Activated naive CD4-positive, alpha-beta T cell treated with anti-CD3 and anti-CD28 coated beads for 36 hours (primary cell): ENCODE measurements at regions not wholly inside any gene's neighbourhood (a gene's known extent, or its start where the extent isn't known, plus 50 kb on each side); places are given as distances from the start of the nearest gene placed in this dataset.

Source experiments
- CTCF ChIA-PET: fragments of 350-600 bp; sonication (Branson Sonifier 250); formaldehyde crosslinking; loops from one replicate; lab custom pipeline; 2021; ENCODE audit warnings: antibody characterized with exemption; lab: Charles Lee
- DNase-seq: peaks from one replicate; pipeline ENCODE4 v3.0.0-alpha.2; 2020
- H3K27ac Mint-ChIP-seq: one replicate; pipeline ENCODE4 v1.8.0; 2021; ENCODE audit warnings: mild to moderate bottlenecking, mixed read lengths
- H3K27me3 Mint-ChIP-seq: one replicate; pipeline ENCODE4 v1.8.0; 2021; ENCODE audit warnings: low read depth, mixed read lengths
- H3K36me3 Mint-ChIP-seq: one replicate; pipeline ENCODE4 v1.8.0; 2021; ENCODE audit warnings: low read depth, mixed read lengths
- H3K4me1 Mint-ChIP-seq: one replicate; pipeline ENCODE4 v1.8.0; 2021; ENCODE audit warnings: low read depth, mixed read lengths
- H3K4me3 Mint-ChIP-seq: one replicate; pipeline ENCODE4 v1.8.0; 2021; ENCODE audit warnings: mild to moderate bottlenecking, moderate library complexity, mixed read lengths
- H3K9me3 Mint-ChIP-seq: one replicate; pipeline ENCODE4 v1.8.0; 2021; ENCODE audit warnings: mixed read lengths
- intact Hi-C: fragments of 100-400 bp; cut with micrococcal nuclease; formaldehyde crosslinking; loops from one replicate; pipeline ENCODE4 v1.15.1; 2023

DNA sequence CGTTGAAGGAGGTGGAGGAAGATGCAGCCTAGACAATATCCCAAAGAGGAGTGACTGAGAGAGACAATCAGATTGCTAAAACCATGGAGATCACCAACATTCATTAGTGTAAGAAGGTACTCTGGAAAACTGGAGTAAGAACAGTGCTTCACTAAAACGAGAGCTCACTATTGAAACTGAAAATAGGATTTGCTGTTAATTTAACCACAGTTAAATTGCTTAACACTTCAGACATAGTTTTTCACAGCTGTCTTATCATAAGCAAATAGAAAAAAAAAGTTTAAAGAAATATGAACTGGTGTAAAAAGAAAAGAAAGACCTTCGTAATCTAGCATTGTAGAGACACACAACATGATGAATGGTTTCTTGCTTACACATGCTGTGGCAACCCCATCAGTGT, 1049.8 kb upstream of the CHAC2 start:
- no peak overlapping the region for H3K4me3 Mint-ChIP-seq
- peaks cover 5% of the 10 kb centered on the region for H3K9me3 Mint-ChIP-seq
- H3K4me1 Mint-ChIP-seq: no peaks in the 10 kb centered on the region
- DNase-seq: no peak
- H3K27me3 Mint-ChIP-seq: no peaks in the 10 kb centered on the region
- no peak overlapping the region for H3K27ac Mint-ChIP-seq
- CTCF ChIA-PET: no interaction called here
- intact Hi-C loops: no loop called here
- H3K36me3 Mint-ChIP-seq: no peaks in the 10 kb centered on the region

DNA sequence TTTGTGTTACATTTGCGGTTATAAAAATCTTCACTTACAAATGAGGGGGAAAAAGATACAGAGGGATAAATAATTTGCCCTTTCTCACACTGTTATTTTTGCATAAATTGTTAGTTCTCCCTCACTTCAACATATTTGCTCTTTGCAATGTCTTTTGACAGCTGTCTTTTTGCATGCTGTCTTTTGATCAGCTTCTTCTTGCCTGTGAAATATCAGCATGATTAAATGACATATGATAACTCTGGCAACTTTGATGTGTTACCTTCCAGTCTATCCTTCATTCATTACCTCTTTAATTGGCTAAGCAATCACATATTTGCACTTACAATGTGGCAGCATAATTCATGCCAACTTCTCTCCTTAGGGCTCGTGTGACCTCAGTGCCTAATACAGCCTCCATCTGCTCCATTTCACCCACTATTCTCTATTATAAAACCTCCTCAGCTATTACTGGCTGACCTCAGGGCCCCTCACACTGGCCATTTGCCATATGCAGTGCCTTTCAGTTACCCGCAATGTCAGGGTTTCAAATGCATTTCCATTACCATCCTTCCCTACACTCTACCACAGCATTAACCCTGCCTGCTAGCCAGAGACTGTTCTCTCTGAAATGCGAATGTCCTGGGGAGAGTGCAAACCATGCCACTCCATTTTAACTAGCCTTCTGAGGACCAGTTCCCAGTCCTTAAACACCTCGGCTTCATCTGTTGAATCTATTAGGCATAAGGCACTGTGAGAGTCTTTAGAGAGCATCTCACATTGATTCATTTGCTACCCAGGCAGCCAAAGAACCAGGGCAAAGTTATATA, 1056.6 kb upstream of the CHAC2 start:
- H3K36me3 Mint-ChIP-seq: no peaks in the 10 kb centered on the region
- H3K4me1 Mint-ChIP-seq: no peaks in the 10 kb centered on the region
- intact Hi-C loops: no loop called here
- H3K9me3 Mint-ChIP-seq: peaks cover 5% of the 10 kb centered on the region
- no peak overlapping the region for H3K4me3 Mint-ChIP-seq
- no peak for DNase-seq
- CTCF ChIA-PET: no interaction called here
- H3K27me3 Mint-ChIP-seq: no peaks in the 10 kb centered on the region
- H3K27ac Mint-ChIP-seq: no peak overlapping the region

DNA sequence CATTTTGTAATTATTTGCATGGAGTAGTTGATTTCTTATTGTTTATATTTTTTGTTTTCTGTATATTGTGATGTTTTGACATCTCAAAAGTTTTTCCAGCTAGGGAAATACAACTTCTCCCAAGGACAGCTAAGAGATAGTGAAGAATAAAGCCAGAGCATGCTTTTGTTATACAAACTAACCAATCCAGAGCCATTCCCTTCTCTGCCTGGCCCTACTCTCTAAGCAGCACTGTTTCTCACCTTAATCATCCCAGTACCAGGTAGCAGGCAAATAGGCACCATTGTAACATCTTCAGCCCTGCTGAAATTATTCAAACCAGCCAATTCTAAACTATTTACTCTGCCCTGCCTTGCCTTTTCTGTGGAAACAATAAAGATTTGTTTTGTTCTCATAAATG, 1063.4 kb upstream of the CHAC2 start:
- H3K9me3 Mint-ChIP-seq: peaks cover 4% of the 10 kb centered on the region
- H3K36me3 Mint-ChIP-seq: no peaks in the 10 kb centered on the region
- no peak overlapping the region for H3K27ac Mint-ChIP-seq
- no peak overlapping the region for H3K4me3 Mint-ChIP-seq
- no peak for DNase-seq
- no peaks in the 10 kb centered on the region for H3K4me1 Mint-ChIP-seq
- no peaks in the 10 kb centered on the region for H3K27me3 Mint-ChIP-seq
- CTCF ChIA-PET: no interaction called here
- intact Hi-C loops: no loop called here

DNA sequence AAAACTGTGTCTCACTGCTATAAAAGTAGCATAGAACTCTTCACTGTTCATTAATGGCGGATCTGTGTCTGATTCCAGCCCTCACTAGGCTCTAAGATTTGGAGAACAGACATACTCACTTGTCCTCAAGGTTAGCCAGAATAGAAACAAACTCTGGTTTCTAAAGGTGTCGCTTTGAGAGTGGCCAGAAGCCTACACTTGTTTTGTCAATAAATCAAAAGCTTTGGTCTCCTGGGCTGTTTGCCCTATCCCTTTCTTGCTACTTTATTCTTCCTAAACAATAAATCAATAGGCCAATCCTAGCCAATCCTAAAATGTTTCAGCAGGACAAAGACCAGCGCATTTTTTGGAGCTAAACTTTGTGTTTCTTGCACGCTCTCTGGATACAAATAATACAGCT, 1064.6 kb upstream of the CHAC2 start:
- Mint-ChIP-seq H3K27me3 (no peaks in the 10 kb centered on the region), H3K4me1 (no peaks in the 10 kb centered on the region), H3K27ac (no peak overlapping the region), H3K9me3 (peaks cover 5% of the 10 kb centered on the region), H3K4me3 (no peak overlapping the region), H3K36me3 (no peaks in the 10 kb centered on the region)
- CTCF ChIA-PET: no interaction called here
- DNase-seq: no peak
- intact Hi-C loops: no loop called here

DNA sequence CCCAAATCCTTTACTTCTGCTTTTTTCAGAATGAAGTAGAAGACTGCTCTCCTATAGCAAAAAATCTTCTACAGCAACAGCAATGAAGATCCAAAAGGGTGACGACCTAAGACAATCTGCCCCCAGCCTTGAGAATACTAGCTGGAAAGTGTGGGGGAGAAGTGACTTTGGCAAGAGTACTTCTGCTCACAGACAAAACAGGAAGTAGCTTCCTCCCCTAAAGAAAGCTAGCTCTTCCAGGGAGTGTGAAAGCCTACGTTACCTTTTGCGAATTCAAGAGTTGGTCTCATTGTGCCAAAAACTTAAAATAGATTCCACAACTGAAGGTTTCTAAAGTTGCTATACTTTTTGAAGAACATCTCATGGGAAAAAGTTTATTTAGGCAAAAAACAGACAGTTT, 1069.2 kb upstream of the CHAC2 start:
- H3K4me1 Mint-ChIP-seq: no peaks in the 10 kb centered on the region
- intact Hi-C loops: no loop called here
- CTCF ChIA-PET: no interaction called here
- peaks cover 2% of the 10 kb centered on the region for H3K9me3 Mint-ChIP-seq
- no peaks in the 10 kb centered on the region for H3K36me3 Mint-ChIP-seq
- no peaks in the 10 kb centered on the region for H3K27me3 Mint-ChIP-seq
- no peak overlapping the region for H3K27ac Mint-ChIP-seq
- no peak overlapping the region for H3K4me3 Mint-ChIP-seq
- DNase-seq: no peak

DNA sequence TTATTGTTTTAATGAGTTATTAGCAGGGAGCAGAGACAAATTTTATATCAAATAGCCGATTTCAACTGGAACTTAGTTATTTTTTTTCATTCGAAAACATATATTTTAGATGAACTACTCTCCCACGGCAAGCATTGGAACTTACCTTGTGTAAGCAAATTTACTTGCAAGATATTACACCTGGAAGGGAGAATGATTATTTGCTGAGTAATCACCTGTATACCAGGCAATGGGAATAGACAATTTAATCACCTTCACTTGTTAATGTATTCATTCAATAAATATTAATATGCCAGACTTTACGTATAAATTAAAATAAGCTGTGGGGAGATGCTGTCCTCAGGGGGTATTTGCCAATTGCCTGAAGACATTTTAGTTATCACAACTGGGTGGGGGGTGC, 1069.9 kb upstream of the CHAC2 start:
- intact Hi-C loops: no loop called here
- Mint-ChIP-seq H3K9me3 (peaks cover 2% of the 10 kb centered on the region), H3K27me3 (no peaks in the 10 kb centered on the region), H3K4me1 (no peaks in the 10 kb centered on the region), H3K4me3 (no peak overlapping the region), H3K36me3 (no peaks in the 10 kb centered on the region), H3K27ac (no peak overlapping the region)
- CTCF ChIA-PET: no interaction called here
- DNase-seq: no peak

DNA sequence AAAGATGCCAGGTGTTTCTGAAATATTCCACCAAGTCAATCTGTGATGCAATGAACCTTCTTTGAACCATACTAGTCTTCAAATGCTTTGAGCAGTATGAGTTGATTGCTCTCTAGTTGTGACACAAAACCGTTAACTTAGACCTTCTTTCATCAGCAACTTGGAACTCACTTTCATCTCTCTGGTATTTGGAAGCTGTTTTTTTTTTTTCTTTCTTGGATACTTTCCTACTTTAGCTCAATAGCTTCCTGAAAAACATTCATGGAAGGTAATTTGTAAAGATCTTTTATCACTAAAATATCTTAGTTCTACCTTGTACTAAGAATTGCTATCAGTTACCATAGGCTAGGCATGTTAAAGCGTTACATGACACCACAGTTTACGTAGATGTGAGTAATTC, 1071.9 kb upstream of the CHAC2 start:
- H3K36me3 Mint-ChIP-seq: no peaks in the 10 kb centered on the region
- no peaks in the 10 kb centered on the region for H3K27me3 Mint-ChIP-seq
- DNase-seq: no peak
- peaks cover 2% of the 10 kb centered on the region for H3K9me3 Mint-ChIP-seq
- no peak overlapping the region for H3K27ac Mint-ChIP-seq
- no peaks in the 10 kb centered on the region for H3K4me1 Mint-ChIP-seq
- CTCF ChIA-PET: no interaction called here
- intact Hi-C loops: no loop called here
- H3K4me3 Mint-ChIP-seq: no peak overlapping the region

DNA sequence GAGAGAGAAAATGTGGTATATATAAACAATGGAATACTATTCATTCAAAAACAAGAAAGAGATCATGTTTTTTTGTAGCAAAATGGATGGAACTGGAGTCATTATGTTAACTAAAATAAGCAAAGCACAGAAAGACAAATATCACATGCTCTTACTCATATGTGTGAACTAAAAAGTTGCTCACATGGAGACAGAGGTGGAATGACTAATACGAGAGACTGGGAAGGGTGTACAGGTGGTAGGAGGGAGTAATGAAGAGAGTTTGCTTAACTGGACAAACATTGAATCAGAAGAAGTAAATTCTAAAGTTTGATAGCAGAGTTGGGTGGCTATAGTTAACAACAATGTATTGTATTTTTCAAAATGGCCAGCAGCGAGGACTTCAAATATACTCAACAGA, 1080.7 kb upstream of the CHAC2 start:
- intact Hi-C loops: no loop called here
- no peaks in the 10 kb centered on the region for H3K36me3 Mint-ChIP-seq
- no peak overlapping the region for H3K4me3 Mint-ChIP-seq
- CTCF ChIA-PET: no interaction called here
- no peak overlapping the region for H3K27ac Mint-ChIP-seq
- peaks cover 11% of the 10 kb centered on the region for H3K9me3 Mint-ChIP-seq
- no peaks in the 10 kb centered on the region for H3K27me3 Mint-ChIP-seq
- H3K4me1 Mint-ChIP-seq: no peaks in the 10 kb centered on the region
- no peak for DNase-seq

DNA sequence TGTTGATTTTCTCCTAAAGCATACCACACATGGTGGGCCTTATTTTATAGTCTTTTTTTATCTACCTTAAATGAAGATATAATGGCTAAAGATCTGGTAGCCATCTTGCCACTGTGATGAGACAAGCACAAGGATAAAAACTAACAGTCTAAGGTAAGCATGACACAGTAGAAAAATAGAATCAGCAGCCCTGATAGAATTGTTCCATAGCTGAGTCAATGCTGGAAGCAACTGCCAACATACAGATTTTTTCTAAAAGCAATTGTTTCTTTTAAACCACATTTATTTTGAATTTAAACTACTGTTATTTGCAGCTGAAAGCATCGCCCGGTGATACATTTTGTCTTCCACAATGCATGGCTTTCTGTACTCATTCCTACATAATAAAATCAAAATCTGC, 1091.5 kb upstream of the CHAC2 start:
- no peak for DNase-seq
- Mint-ChIP-seq H3K4me1 (no peaks in the 10 kb centered on the region), H3K27me3 (no peaks in the 10 kb centered on the region), H3K9me3 (peaks cover 3% of the 10 kb centered on the region), H3K4me3 (no peak overlapping the region), H3K36me3 (no peaks in the 10 kb centered on the region), H3K27ac (no peak overlapping the region)
- intact Hi-C loops: no loop called here
- CTCF ChIA-PET: no interaction called here

DNA sequence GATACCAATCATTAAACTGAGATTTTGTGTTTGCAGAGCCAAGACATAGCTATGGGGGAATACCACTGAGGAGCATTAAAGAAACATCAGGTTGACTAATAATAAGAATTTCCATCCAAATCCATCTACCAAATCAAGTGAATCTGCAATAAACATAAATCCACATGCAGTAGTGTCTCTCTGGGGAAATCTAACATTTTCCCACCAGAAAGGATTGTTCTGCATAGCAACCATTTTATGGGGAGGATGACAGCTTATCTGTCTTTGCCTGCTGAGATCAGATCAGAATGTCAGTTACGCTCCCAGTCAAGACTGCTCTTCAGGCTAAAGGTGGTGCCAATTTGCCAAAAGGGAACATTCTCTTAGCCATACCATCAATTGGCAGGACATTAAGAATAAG, 1098.9 kb upstream of the CHAC2 start:
- no peak for DNase-seq
- intact Hi-C loops: no loop called here
- Mint-ChIP-seq H3K9me3 (peaks cover 9% of the 10 kb centered on the region), H3K36me3 (no peaks in the 10 kb centered on the region), H3K4me3 (no peak overlapping the region), H3K27me3 (no peaks in the 10 kb centered on the region), H3K27ac (no peak overlapping the region), H3K4me1 (no peaks in the 10 kb centered on the region)
- CTCF ChIA-PET: no interaction called here

DNA sequence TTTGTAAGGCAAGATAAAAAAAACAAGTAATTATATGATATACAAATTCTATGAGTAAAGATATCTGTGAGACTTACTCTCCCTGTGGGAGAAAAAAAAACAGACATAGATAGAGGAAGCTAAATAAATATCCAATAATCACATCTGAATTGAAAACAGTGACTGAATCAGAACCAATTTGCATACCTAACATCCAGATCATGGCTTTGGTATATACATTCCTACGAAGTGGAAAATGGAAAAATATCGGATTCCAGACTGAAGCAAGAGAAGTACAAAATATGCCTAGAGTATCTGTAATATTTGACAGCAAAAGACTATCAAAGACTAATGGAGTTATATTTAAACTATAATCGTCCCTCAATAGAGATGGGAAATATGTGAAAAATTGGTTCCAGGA, 1108.1 kb upstream of the CHAC2 start:
- H3K4me3 Mint-ChIP-seq: no peak overlapping the region
- peaks cover 3% of the 10 kb centered on the region for H3K9me3 Mint-ChIP-seq
- no peaks in the 10 kb centered on the region for H3K27me3 Mint-ChIP-seq
- CTCF ChIA-PET: no interaction called here
- no peak for DNase-seq
- intact Hi-C loops: no loop called here
- no peaks in the 10 kb centered on the region for H3K4me1 Mint-ChIP-seq
- no peaks in the 10 kb centered on the region for H3K36me3 Mint-ChIP-seq
- H3K27ac Mint-ChIP-seq: no peak overlapping the region

DNA sequence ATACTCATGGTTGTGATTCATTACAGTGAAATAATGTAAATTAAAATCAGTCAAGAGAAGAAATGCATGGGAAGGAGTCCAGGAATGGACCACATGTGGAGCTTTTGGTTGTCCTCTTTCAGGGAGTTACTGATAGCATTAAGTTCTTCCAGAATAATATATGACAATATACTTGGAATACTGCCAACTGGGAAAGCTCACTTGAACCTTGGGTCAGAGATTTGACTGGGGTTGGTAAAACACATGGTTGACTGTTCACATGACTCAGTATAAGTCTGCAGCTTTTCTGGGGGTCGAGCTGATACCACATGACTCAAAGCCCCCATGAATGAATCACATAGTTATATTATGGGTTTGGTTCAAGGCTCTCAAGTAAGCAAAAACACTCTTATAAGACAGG, 1109.0 kb upstream of the CHAC2 start:
- H3K27ac Mint-ChIP-seq: no peak overlapping the region
- no peaks in the 10 kb centered on the region for H3K27me3 Mint-ChIP-seq
- no peak for DNase-seq
- peaks cover 1% of the 10 kb centered on the region for H3K9me3 Mint-ChIP-seq
- CTCF ChIA-PET: no interaction called here
- intact Hi-C loops: no loop called here
- no peak overlapping the region for H3K4me3 Mint-ChIP-seq
- no peaks in the 10 kb centered on the region for H3K4me1 Mint-ChIP-seq
- no peaks in the 10 kb centered on the region for H3K36me3 Mint-ChIP-seq

DNA sequence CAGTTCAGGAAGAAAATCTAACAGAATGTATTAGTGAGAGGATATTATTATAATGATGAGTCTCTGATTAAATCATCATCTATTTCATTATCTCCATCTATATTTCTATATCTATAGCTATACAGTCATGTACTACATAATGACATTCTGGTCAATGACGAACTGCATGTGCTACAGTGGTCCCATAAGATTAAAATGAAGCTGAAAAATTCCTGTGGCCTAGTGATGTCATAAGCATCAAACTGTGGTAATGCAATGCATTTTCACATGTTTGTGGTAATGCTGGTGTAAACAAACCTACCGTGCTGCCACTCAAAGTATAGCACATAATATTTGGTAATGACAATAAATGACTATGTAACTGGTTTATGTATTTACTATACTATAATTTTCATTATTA, 1127.9 kb upstream of the CHAC2 start:
- Mint-ChIP-seq H3K4me3 (no peak overlapping the region), H3K36me3 (no peaks in the 10 kb centered on the region), H3K27ac (no peak overlapping the region), H3K27me3 (no peaks in the 10 kb centered on the region), H3K9me3 (peaks cover 3% of the 10 kb centered on the region), H3K4me1 (no peaks in the 10 kb centered on the region)
- CTCF ChIA-PET: no interaction called here
- no peak for DNase-seq
- intact Hi-C loops: no loop called here
